ENCODE measurements at regions not wholly inside any gene's neighbourhood (a gene's known extent, or its start where the extent isn't known, plus 50 kb on each side); places are given as distances from the start of the nearest gene placed in this dataset.

DNA sequence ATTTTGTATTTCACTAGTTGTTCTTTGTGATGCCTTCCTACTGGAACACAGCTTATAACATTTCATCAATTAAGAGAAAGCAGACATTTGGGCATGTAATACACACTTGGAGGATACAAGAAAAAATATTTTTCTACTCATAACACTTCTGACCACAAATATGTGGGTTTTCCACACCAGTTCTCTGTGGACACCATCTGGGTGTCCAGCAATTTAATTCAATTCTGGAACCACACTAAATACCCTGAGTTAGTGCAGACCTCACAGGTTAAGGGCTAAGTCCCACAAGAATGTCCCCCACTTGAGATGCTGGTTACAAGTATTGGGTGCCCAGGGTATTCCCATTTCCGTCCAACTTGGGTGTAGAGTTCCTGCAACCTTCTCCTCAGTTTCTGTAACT, 91.1 kb upstream of the SKOR2 start:
- no peak overlapping the region for H3K27ac ChIP-seq
- POLR2A ChIA-PET (ENCODE audit: low non-redundant PET) = no interaction called here
- TF ChIP-seq, protein P1, sequence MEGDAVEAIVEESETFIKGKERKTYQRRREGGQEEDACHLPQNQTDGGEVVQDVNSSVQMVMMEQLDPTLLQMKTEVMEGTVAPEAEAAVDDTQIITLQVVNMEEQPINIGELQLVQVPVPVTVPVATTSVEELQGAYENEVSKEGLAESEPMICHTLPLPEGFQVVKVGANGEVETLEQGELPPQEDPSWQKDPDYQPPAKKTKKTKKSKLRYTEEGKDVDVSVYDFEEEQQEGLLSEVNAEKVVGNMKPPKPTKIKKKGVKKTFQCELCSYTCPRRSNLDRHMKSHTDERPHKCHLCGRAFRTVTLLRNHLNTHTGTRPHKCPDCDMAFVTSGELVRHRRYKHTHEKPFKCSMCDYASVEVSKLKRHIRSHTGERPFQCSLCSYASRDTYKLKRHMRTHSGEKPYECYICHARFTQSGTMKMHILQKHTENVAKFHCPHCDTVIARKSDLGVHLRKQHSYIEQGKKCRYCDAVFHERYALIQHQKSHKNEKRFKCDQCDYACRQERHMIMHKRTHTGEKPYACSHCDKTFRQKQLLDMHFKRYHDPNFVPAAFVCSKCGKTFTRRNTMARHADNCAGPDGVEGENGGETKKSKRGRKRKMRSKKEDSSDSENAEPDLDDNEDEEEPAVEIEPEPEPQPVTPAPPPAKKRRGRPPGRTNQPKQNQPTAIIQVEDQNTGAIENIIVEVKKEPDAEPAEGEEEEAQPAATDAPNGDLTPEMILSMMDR (conservative IDR thresholded peaks at IDR 0.05; ENCODE audit: low read depth) = no peak
- DNase-seq (ENCODE audit: low spot score) = no peak
- CTCF ChIA-PET = no interaction called here

GRCh38 chr18:47341678-47342077, 90.2 kb upstream of the SKOR2 start:
- H3K27ac ChIP-seq = no peak overlapping the region
- TF ChIP-seq, protein P1 (conservative IDR thresholded peaks at IDR 0.05; ENCODE audit: low read depth) = no peak
- CTCF ChIA-PET = no interaction called here
- no peak for DNase-seq (ENCODE audit: low spot score)
- POLR2A ChIA-PET (ENCODE audit: low non-redundant PET) = no interaction called here

DNA sequence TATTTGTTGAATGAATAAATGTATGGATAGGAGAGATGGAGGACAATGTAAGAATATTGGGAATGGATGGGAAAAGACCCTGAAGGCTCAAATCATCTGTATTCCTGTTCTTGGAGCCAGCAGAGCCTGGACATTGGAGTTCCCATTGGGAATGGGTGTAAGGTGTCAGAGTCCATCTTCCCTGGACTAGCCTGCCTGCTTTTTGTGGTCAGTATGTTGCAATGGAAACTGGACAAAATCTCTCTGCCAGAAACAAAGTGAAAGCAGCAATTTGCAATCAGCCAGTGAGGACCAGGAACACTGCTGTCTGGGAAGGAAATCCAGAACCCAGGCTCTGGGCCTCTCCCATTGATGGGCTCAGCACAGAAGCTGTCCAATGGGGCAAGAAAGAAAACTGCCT, 83.5 kb upstream of the SKOR2 start:
- H3K27ac ChIP-seq = no peak overlapping the region
- TF ChIP-seq, protein P1 (conservative IDR thresholded peaks at IDR 0.05; ENCODE audit: low read depth) = no peak
- ChIA-PET CTCF (no interaction called here), POLR2A (ENCODE audit: low non-redundant PET) (no interaction called here)
- no peak for DNase-seq (ENCODE audit: low spot score)

GRCh38 chr18:47333926-47334635, 82.6 kb upstream of the SKOR2 start:
- CTCF ChIA-PET = no interaction called here
- DNase-seq (ENCODE audit: low spot score) = no peak
- POLR2A ChIA-PET (ENCODE audit: low non-redundant PET) = no interaction called here
- no peak overlapping the region for H3K27ac ChIP-seq
- TF ChIP-seq, protein P1 (conservative IDR thresholded peaks at IDR 0.05; ENCODE audit: low read depth) = no peak

DNA sequence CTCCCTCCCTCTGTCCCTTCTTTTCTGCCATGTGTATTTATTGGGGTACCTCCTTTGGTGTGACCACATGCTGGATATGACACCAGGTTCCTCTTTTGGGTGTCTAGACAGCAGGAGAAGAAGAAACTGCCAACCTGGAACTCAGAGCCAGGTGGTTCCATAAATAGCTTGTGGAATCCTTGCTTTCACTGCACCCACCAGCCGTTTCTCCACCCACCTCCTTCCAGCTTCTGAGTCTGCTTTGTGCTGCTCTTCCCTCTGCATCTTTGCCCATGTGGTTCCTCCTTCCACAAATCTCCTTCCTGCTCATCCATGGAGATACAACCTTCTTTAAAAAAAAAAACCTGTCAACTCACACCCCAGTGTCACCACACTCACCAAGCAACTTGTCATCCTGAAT, 80.2 kb upstream of the SKOR2 start:
- TF ChIP-seq, protein P1 (conservative IDR thresholded peaks at IDR 0.05; ENCODE audit: low read depth) = no peak
- H3K27ac ChIP-seq = no peak overlapping the region
- ChIA-PET POLR2A (ENCODE audit: low non-redundant PET) (no interaction called here), CTCF (no interaction called here)
- DNase-seq (ENCODE audit: low spot score) = no peak

DNA sequence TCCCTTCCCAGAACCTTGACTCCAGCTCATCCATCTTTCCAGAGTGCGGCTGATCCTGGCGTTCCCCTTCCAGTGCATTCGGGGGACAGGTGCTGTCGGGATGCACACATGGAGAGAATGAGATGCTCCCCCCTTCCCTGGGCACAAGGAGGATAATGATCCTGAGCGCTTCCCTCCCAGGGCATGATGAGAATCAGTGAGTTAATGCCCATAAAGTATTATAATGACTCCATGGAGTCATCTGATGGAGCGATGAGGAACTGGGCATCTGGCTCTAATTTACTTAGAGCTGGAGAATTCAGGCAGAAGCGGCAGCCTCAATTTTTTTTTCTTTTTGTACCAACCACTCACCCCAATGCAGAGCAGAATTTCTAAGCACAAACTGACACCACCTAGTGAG, 79.6 kb upstream of the SKOR2 start:
- POLR2A ChIA-PET (ENCODE audit: low non-redundant PET) = no interaction called here
- no peak overlapping the region for H3K27ac ChIP-seq
- no peak for DNase-seq (ENCODE audit: low spot score)
- CTCF ChIA-PET = no interaction called here
- TF ChIP-seq, protein P1 (conservative IDR thresholded peaks at IDR 0.05; ENCODE audit: low read depth) = no peak

All from RWPE1 (cell line).